Nephron (organoid): ENCODE measurements at regions not wholly inside any gene's neighbourhood (a gene's known extent, or its start where the extent isn't known, plus 50 kb on each side); places are given as distances from the start of the nearest gene placed in this dataset.

ENCODE experiments used
- H3K27ac Mint-ChIP-seq, 3 experiments: 2 replicates each; pipeline ENCODE4 v1.8.0; 2020; ENCODE audit warnings: mixed read lengths in 3 of 3, mild to moderate bottlenecking in 2 of 3, moderate library complexity in 1 of 3
- H3K27me3 Mint-ChIP-seq: 2 replicates; pipeline ENCODE4 v1.8.0; 2021; ENCODE audit warnings: low read depth, mild to moderate bottlenecking, moderate library complexity, mixed read lengths
- H3K36me3 Mint-ChIP-seq: 2 replicates; pipeline ENCODE4 v1.8.0; 2020; ENCODE audit warnings: low read depth, mixed read lengths
- H3K4me1 Mint-ChIP-seq: 2 replicates; pipeline ENCODE4 v1.8.0; 2020; ENCODE audit warnings: mixed read lengths
- H3K4me3 Mint-ChIP-seq, 3 experiments: 2 replicates each; pipeline ENCODE4 v1.8.0; 2020; ENCODE audit warnings: mild to moderate bottlenecking in 3 of 3, mixed read lengths in 3 of 3, moderate library complexity in 2 of 3
- H3K9me3 Mint-ChIP-seq: 2 replicates; pipeline ENCODE4 v1.8.0; 2020; ENCODE audit warnings: mixed read lengths
- TF ChIP-seq, protein P1 (sequence below), 3 experiments: fragments of 200-600 bp; sonication (generic); IDR thresholded peaks; one replicate each; pipeline ENCODE4 v1.5.0; 2021; ENCODE audit warnings: antibody characterized with exemption in 3 of 3; ENCODE audit not compliant: unreplicated experiment in 3 of 3

- H3K4me1 Mint-ChIP-seq: peaks cover 27% of the 10 kb centered on the region
- peaks cover 6% of the 10 kb centered on the region for H3K9me3 Mint-ChIP-seq
- no peaks in the 10 kb centered on the region for H3K27me3 Mint-ChIP-seq
- TF ChIP-seq, protein P1, sequence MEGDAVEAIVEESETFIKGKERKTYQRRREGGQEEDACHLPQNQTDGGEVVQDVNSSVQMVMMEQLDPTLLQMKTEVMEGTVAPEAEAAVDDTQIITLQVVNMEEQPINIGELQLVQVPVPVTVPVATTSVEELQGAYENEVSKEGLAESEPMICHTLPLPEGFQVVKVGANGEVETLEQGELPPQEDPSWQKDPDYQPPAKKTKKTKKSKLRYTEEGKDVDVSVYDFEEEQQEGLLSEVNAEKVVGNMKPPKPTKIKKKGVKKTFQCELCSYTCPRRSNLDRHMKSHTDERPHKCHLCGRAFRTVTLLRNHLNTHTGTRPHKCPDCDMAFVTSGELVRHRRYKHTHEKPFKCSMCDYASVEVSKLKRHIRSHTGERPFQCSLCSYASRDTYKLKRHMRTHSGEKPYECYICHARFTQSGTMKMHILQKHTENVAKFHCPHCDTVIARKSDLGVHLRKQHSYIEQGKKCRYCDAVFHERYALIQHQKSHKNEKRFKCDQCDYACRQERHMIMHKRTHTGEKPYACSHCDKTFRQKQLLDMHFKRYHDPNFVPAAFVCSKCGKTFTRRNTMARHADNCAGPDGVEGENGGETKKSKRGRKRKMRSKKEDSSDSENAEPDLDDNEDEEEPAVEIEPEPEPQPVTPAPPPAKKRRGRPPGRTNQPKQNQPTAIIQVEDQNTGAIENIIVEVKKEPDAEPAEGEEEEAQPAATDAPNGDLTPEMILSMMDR (IDR thresholded peaks at IDR 0.05; ENCODE audit: unreplicated experiment in 3 of 3): no peak
- peak overlapping the region in 2 of 3 experiments; percentile 85 to 88 for H3K27ac Mint-ChIP-seq
- H3K4me3 Mint-ChIP-seq: no peak overlapping the region
- H3K36me3 Mint-ChIP-seq: no peaks in the 10 kb centered on the region
These were observed 55.4 kb upstream of the SEC61G start for GRCh38 chr7:54814401-54814800.

- no peaks in the 10 kb centered on the region for H3K27me3 Mint-ChIP-seq
- TF ChIP-seq, protein P1 (IDR thresholded peaks at IDR 0.05; ENCODE audit: unreplicated experiment in 3 of 3): no peak
- H3K4me1 Mint-ChIP-seq: peaks cover 5% of the 10 kb centered on the region
- no peak overlapping the region for H3K27ac Mint-ChIP-seq
- no peak overlapping the region for H3K4me3 Mint-ChIP-seq
- peaks cover 6% of the 10 kb centered on the region for H3K9me3 Mint-ChIP-seq
- H3K36me3 Mint-ChIP-seq: no peaks in the 10 kb centered on the region
These were observed 58.1 kb upstream of the SEC61G start for GRCh38 chr7:54817152-54817551.

DNA sequence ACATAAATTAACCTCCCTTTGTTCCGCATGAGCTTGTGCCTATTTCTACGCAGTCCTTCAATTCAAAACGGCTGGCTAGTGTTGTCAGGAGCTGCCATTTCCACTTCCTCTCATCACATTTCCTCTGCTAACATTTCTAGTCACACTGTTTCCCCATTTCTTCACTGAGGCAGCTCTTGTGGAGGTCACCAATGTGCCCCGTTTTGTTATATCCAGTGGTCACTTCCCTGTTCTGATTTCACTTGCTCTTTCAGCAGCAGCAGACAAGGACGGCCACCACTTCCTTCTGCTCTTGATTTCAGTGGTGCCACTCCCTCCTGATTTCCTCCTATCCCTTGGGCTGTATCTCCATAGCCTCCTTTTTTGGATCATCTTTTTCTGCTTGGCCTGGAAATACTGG is 64.8 kb upstream of the SEC61G start:
- H3K4me3 Mint-ChIP-seq: no peak overlapping the region
- TF ChIP-seq, protein P1 (IDR thresholded peaks at IDR 0.05; ENCODE audit: unreplicated experiment in 3 of 3): no peak
- H3K9me3 Mint-ChIP-seq: peaks cover 15% of the 10 kb centered on the region
- no peak overlapping the region for H3K27ac Mint-ChIP-seq
- H3K4me1 Mint-ChIP-seq: no peaks in the 10 kb centered on the region
- H3K36me3 Mint-ChIP-seq: peaks cover 5% of the 10 kb centered on the region
- no peaks in the 10 kb centered on the region for H3K27me3 Mint-ChIP-seq

DNA sequence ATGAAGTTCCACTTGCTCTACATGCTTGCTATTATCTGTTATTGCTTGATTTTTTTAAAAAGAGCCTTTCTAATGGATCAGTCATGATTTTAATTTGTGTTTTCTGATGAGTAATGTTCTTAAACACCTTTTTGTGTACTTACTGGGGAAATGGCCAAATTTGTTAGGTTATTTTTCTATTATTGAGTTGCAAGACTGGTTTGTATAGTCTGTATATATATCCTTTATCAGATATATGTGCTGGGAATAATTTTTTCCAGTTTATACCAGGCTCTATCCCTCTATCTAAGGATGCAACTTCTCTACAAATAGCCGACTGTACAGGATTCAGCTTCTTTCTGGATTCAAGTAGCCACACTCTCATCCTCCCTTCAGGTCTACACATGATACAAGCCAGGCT is 65.6 kb upstream of the SEC61G start:
- peaks cover 20% of the 10 kb centered on the region for H3K9me3 Mint-ChIP-seq
- no peaks in the 10 kb centered on the region for H3K27me3 Mint-ChIP-seq
- TF ChIP-seq, protein P1 (IDR thresholded peaks at IDR 0.05; ENCODE audit: unreplicated experiment in 3 of 3): no peak
- no peak overlapping the region for H3K4me3 Mint-ChIP-seq
- peaks cover 5% of the 10 kb centered on the region for H3K36me3 Mint-ChIP-seq
- no peaks in the 10 kb centered on the region for H3K4me1 Mint-ChIP-seq
- H3K27ac Mint-ChIP-seq: no peak overlapping the region

DNA sequence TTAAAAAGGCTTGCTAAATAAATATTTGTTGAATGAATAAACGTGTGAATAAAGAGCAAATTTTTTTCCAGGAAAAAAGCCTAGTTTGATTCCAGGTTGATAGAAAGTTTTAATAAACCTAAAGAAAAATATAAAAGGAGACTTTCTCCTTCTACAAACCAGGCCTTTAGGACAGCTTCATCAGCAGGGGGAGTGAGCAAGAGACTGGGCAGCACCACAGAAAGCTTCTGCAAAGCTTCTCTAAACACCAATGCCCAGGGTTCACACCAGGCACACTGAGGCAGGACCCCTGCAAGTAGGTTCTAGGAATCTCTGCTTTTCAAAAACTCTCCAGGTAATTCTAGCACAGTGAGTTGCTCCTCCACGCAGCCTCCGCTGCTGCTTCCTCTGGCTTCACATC is 66.4 kb upstream of the SEC61G start:
- TF ChIP-seq, protein P1 (IDR thresholded peaks at IDR 0.05; ENCODE audit: unreplicated experiment in 3 of 3): no peak

GRCh38 chr7:54827734-54828133 is 68.7 kb upstream of the SEC61G start:
- TF ChIP-seq, protein P1 (IDR thresholded peaks at IDR 0.05; ENCODE audit: unreplicated experiment in 3 of 3): no peak
- H3K27me3 Mint-ChIP-seq: no peaks in the 10 kb centered on the region
- no peak overlapping the region for H3K4me3 Mint-ChIP-seq
- peaks cover 5% of the 10 kb centered on the region for H3K36me3 Mint-ChIP-seq
- H3K9me3 Mint-ChIP-seq: peaks cover 22% of the 10 kb centered on the region
- H3K27ac Mint-ChIP-seq: no peak overlapping the region
- H3K4me1 Mint-ChIP-seq: no peaks in the 10 kb centered on the region

More for the DNA sequence above, 66.4 kb upstream of the SEC61G start:
- H3K4me3 Mint-ChIP-seq: no peak overlapping the region
- H3K36me3 Mint-ChIP-seq: peaks cover 5% of the 10 kb centered on the region
- no peaks in the 10 kb centered on the region for H3K4me1 Mint-ChIP-seq
- peaks cover 20% of the 10 kb centered on the region for H3K9me3 Mint-ChIP-seq
- no peak overlapping the region for H3K27ac Mint-ChIP-seq
- H3K27me3 Mint-ChIP-seq: no peaks in the 10 kb centered on the region
